GM21367 (cell line): ENCODE measurements at regions not wholly inside any gene's neighbourhood (a gene's known extent, or its start where the extent isn't known, plus 50 kb on each side); places are given as distances from the start of the nearest gene placed in this dataset.

Experiments
- ATAC-seq: cut with Tn5 transposase; IDR thresholded peaks from one replicate; pipeline ENCODE4 v1.9.1; 2021; ENCODE audit not compliant: unreplicated experiment

DNA sequence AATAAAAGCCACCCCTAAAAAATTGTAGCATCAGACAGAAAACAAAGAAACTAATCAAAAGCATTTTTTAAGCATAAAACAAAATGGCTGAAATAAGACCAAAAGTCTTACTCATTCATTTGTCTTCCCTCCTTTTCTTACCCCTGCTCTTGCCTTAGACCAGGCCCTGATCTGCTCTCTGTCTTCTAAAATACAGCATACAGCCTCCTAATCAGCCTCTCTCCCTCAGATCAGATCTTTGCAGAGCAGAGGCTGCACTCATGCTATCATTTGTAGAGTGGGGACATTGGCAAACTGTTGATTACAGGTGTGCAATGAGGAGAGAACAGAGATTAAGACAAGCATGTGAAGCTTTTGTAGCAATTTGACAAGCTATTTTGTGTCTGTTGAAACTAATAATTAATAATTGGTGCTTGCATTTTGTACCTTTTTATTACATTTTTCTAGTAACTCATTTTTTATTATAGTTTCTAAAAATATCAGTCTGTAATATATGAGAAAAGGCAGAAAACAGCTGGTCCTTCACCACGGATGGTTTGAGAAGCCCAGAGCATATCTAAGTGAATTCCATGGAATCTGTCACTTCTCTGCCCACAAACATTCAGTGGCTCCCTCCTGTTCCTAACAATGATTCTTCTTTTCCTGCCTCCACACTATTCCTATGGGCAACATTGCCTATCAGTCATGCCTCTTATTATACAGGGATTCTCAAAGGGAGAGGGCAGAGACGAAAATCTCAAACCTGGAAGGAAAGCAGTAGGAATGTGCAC is 286.2 kb upstream of the STT3B start:
- no peak for ATAC-seq

DNA sequence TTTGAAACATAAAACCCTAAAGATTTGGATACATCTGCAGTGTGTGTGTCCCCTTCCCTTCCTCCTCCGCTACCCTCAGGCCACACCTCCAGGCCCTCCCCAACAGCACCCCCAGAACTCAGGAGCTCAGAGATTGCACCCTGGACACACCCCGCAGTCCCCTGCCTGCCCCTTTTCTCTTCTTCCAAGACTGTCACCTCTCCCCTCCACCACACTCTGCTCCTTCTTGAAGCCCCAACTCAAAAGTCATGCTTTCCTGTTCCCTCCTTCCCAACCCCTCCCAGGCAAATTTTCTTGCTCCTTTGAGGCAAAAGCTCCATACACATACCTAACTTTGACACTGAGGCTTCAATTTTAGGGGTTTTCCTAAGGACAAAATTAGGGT is 285.7 kb upstream of the STT3B start:
- no peak for ATAC-seq

DNA sequence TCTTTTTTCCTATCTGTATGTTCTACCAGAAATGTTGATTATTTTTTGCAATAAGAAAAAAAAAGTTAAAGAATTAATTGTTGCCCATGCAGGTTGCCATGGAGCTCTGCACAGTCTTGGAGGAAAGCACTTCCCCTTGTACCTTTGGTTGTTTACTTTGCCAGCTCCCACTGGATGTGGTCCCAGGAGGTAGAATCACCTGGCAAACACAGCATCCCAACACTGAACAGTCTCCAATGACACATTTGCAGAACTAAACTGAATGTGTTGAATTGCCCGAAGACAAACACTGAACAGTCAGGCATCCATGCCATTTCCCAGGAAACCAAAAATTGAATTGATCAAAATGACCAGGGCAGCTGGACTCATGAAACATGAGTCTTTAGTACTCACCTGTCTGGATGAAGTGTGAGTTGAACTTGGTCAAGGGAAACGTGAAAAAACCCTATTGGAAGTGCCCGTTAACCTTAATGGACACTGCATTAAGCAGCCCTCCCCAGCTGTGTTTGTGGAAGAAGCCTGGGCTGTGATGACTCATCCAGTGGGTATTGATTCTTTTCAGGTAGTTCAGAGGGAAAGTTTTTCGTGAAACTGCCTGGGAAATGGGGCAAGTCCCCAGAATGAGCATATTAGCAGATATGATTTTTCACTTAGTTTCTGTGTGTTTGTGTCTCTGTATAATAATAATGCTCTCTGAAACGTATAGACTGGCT is 284.7 kb upstream of the STT3B start:
- peak; percentile 50 for ATAC-seq

DNA sequence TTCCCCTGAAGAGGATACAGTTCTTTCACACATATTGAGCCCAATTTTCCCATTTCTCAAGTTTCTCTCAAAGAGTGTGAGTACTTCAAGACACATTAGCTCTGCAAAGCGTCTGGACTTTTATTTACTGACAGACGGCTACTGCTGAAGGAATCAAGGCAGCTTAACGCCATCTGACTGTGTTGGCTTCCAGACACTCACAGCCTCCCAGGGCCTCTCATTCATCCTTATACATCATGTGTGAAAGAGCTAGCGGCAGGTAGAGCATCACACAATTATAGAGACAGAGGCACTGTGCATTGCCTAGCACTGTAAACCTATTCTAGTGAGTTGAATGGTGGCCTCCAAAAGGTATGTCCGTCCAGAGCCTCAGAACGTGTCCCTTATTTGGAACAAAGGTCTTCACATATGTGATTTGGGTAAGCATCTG is 284.1 kb upstream of the STT3B start:
- no peak for ATAC-seq

DNA sequence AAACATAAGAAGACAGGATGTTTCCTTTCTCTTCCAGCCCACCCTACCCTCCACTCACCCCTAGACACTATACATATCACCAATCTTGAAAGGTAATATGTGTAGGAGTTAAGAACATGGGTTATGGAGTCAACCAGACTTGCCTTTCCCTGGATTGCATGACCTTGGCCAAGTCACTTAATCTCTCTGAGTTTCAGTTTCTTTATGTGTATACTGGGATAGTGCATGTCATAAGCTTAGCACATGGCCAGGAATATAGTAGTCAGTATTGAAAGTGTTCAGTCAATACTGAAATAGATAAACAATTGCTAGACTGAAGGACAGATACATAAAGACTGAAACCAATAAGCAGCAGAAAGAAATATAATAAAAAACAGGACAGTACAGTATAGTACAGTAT is 283.2 kb upstream of the STT3B start:
- ATAC-seq, result no peak

DNA sequence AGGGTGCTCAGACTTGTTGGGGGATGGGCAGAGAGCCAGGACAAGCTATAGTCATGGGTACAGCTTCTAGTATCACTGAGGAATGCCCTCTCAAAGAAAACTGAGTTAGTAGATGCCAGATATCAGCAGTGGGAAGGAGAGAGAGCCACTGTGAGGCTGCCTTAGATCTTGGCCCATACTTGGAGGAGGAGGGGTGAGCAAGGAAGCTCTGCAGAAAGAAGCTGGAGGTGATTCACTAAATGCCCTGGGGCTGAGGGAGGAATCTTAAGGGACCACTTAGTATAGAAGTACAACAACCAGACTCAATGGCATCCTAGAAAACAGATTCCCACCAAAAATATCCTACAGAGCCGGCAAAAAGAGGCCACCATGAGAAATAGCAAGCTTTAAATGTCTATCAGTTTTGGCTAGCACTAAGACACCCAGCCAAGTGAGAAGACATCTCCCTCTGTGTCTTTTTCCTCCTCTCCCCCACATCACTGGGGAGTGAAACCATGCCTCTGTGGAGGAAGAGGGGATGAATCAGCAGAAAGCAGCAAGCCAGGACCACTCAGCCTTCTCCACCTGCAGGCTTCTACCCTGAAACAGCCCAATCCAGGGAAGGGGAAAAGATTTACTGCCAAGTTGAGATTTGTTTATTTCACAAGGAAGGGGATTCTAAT is 282.5 kb upstream of the STT3B start:
- ATAC-seq, result no peak

DNA sequence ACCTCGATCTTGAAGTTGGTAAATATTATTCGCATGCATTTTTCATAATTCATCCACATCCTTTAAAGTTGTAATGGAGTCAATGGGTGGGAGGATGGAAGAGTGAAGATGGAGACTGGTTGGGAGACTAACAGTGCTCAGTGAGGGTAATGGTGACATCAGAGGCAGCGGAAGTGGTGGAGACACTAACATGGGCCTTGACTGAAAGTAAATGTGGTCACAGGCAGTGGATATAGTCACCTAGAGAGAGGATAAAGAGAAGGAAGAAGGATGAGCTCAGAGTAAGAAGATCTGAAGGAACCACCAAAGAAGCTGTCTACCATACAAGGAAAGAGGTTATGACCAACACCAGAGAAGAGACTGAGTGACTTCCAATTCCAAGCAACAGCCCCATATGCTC is 281.6 kb upstream of the STT3B start:
- ATAC-seq, result no peak

DNA sequence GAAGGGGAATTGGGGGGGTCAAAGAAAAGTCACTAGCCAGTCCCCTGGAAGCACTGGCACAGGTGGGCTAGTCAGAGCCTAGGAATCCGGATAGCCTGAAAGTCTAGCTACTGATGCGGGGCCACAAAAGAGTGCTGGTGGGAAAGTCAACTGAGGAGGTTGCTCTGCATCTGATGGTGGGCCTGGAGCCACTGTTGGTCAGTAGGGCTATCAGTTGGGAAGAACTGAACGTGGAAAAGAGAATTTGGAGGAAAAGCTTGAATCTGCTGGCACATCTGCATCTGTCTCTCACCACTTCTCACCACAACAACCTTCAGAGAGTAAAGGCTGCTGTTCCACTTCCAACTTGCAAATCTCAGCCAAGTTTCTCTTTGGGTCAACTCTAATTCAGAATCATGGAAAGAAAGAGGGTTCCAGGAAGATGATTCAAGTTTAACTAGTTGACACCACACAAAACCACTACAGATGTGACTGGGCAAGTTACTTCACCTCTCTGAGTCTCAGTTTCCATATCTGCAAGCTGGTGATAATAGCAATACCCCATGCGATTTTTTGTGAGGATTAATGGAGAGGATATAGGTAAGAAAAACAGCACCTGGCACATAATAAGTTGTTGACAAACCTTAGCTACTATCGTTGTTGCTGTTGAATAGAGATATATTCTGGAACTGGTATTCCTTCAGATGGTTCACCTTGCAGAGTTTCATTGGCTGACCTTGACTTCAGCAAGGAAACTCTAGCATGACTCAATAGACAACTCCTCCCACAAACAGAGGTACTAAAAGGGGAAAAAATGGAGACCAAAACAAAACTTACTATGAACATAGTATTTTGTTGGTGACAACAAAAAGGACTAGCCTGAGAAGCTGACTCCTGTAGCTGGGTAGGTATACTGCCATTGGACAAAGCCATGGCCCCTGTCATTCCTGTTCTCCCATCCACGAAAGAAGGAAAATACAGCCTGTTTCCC is 280.2 kb upstream of the STT3B start:
- ATAC-seq, result no peak

DNA sequence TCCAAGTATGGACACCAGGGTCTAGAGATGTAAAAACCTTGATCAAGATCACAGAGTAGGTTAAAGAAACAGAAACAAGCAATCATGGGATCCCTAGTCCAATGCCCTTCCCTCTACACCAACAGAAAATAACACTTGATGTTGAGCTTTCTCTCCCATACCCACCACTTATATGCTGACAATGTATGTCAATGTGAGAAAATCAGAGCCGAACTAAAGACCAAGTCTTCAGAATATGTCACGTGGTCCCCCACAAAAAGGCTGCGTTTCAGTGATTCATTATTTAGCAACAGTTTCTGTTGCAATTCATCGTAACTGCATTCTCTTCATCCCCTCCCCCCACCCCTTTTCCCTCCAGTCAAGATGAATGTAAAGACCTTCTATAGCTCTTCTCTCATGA is 278.9 kb upstream of the STT3B start:
- no peak for ATAC-seq

DNA sequence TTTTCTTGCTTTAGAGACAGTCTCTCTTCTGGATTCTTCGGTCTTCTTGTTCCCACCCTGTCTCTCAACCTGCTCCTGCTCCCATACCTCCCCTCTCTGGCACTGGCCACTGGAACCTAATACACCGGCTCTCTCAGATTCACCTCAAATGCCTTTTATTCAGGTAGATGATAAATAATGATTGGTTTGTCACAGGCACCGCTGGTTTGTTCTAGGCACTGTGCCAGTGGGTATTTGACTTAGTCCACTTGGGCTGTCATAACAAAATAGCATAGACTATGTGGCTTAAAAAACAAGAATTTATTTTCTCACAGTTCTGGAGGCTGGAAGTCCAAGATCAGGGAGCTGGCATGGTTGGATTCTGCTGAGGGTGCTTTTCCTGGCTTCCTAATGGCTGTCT is 278.2 kb upstream of the STT3B start:
- no peak for ATAC-seq

DNA sequence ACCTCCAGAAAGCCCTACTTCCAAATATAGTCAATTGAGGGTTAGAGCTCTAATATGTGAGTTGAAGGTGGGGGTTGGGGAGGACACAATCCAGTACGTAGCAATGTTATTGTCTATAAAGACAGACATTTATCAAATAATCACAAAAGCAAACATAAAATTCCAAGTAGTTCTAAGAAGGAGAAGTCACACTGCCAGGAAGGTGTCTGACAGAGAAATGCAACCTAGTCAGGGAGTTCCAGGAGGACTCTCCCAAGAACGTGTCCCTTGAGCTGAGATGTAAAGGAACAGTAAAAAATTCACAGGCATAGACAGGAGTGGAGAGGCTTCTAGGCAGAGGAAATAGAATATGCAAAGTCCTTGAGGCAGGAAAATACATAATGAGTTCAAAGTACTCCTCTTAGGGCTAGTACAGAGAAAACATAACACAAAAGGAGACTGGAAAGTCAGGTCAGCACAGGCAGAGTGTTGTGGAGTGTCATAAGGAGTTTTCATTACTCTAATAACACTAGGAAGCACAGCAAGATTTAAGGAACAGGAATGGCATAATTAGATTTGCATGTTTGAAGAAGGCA is 277.6 kb upstream of the STT3B start:
- ATAC-seq, result no peak

DNA sequence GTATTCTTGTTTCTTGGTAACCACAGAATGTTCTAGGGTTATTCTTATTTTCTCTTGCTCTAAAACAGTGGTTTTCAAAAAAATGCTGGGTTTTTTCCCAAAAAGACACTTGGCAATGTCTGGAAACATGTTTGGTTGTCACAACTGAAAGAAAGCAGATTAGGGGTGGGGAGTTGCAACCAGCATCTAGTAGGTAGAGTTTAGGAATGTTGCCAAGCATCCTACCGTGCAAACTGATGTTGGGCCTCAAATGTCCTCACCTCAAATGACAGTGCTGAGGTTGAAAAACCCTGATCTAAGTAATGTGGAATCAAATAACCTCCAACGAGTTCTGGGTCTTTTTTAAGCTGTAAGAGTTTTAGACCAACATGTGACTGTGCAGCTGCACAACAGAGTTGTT is 270.5 kb upstream of the STT3B start:
- no peak for ATAC-seq

DNA sequence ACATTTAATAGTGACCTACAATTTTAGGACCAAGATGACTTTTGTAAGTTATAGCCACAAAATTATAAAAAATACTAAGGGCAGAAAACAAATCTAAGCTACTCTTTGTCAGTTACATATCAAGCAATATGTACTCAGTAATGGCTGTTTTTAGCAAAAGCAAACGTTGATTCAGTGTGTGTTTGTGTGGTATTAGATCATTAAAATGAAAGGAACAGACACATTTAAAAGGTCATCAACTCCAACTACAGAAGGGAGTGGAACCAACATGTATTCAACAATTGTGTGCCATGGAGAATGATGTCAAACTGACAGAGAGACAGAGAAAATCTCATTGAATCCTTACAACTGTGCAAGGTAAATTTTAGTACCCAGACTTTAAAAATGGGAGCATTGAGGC is 268.8 kb upstream of the STT3B start:
- no peak for ATAC-seq

DNA sequence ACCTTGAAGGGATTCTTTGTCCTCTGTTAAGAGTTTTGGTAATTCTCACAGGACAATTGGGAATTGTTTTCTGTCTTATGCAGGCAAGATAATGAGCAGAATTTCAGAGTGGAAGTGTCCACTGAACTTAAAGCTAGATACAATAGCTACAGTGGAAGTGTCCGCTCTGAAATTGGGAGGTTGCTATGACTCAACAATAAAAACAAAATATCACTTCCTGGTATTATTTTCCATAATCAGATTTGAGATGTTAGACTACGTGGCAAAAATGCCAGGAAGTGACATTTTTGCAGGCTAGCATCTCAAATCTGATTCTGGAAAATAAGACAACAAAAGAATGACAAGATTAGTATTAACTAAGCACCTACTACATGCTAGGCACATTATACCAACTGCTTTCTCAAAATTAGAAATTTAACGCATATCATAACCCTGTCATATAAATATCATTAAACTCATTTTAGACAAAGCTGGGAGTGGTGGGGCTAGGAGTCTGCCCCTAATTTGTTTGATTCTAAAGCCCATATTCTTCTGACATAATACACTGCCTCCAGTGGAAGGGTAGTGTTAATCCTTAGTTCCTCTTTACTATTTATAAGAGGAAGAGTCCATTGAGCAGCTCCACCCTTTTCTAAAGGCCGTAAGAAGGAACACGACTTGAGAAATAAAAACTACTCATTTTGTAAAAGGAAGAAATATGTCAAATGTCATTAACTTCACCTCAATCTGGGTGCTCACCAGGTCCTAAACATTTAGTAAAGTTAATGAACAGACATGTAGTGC is 266.9 kb upstream of the STT3B start:
- no peak for ATAC-seq

DNA sequence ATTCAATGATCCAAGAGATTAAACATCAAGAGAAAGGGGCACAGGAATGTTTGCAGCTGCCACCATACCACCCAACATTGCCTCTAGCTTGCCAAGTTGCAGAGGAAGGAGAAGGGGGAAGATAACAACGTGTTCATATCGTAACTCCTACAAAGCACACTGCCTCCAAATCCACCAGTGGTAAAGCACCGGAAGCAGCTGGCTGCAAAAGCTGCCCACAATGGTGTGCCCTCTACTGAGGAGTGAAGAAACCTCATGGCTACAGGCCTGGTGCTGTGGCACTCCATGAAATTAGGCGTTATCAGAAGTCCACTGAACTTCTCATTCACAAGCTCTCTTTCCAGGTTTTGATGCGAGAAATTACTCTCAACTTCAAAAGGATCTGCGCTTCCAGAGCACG is 263.9 kb upstream of the STT3B start:
- no peak for ATAC-seq

DNA sequence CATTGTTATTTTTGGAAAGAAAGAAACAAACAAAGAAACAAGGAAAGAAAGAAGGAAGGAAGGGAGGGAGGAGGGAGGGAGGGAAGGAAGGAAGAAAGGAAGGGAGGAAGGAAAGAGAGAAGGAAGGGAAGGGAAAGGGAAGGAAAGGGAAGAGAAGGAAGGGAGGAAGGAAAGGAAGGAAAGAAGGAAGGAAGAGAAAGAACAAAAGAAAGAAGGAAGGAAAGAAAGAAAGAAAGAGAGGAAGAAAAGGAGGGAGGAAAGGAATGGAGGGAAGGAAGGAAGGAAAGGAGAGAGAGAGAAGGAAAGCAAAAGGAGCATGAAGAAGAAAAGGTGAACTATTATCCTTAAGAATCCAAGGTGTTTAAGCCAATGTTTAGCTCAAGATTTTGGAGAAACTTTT is 262.7 kb upstream of the STT3B start:
- no peak for ATAC-seq

DNA sequence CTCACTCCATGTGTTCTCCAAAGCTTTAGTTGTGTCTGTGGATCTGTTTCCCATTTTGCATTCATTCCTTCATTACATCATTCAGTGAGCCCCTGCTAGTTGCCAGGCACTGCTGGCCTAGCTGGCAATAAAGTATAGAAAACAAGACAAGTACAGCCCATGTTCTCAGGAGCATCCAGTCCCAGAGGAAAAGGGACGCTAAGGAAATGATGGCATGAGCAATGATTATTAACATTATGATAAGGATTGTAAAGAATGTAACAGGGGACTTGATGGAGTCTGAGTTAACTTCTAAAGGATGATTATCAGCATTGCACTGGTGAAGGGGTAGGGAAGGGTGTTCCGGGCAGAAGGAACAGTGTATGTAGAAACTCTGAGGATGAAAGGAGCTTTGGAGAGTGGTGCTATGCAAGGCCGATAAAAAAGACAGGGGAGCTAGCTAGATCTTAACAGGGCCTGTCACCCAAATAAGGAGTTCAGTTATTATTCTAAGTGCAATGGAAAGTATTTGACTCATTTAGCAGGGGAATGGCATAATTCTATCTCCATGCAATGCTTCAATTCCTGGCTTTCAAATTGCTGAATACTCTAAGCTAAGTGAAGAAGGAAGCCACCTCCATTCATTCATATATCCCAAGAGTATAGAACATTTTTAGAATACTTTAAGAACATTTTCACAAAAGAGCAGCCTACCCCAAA is 258.2 kb upstream of the STT3B start:
- no peak for ATAC-seq

DNA sequence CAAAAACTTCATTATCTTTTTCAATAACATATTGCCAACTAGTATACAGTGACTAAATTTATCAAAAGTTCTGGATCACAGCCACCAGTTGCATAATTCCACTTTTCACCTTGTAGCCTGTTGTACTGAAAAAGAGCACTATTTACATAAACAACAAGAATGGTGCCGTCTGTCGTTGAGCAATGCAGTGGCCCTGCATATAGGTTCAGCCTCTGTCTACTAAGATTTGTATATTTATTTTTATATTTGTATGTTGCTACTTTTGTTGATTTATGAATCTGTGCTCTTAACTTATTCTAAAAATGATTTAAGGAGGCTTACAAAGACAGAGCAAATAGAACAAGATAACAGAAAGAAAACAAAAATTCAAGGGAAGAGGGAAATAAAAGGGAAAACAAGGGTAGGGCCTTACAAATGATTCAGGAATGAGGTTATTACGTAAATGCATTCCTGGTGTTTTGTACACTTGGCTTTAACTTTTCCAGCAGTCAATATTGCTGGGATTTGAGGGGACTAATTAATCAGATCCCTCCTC is 257.6 kb upstream of the STT3B start:
- ATAC-seq, result no peak

DNA sequence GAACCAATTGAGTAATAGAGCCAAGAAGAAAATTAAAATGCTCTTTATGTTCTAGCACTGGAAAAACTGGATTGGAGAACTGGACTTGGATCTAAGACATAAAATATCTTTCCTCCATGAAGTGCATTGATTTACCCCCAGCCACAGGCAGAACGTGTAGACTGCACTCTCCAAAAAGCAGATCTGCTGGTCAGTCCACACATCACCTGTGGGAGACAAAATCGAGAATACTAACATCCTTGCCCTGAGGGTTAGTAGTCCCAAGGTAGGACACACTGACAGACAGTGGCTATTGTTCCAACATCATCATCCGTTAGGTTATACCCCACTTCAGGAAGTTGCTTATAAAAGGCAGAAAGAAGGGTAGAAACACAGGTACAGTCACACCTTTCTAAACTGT is 257.1 kb upstream of the STT3B start:
- ATAC-seq, result no peak
